ENCODE measurements at regions not wholly inside any gene's neighbourhood (a gene's known extent, or its start where the extent isn't known, plus 50 kb on each side); places are given as distances from the start of the nearest gene placed in this dataset.

GRCh38 chr5:18305288-18305924 is 671.1 kb downstream of the TAF11L14 start:
- DNase-seq (ENCODE audit: low read depth in 4 of 4, low spot score in 3 of 4), result peak in 1 of 4 donors; percentile 14

- DNase-seq (ENCODE audit: low read depth in 4 of 4, low spot score in 3 of 4), result no peak
These were observed 677.0 kb downstream of the TAF11L14 start for GRCh38 chr5:18311266-18311665.

- DNase-seq (ENCODE audit: low read depth in 4 of 4, low spot score in 3 of 4), result no peak
These were observed 677.8 kb downstream of the TAF11L14 start for GRCh38 chr5:18312016-18312415.

GRCh38 chr5:18314192-18314778 is 680.0 kb downstream of the TAF11L14 start:
- DNase-seq (ENCODE audit: low read depth in 4 of 4, low spot score in 3 of 4), result peak in 1 of 4 donors; percentile 3

GRCh38 chr5:18321262-18321942 is 687.1 kb downstream of the TAF11L14 start:
- DNase-seq (ENCODE audit: low read depth in 4 of 4, low spot score in 3 of 4), result no peak

- DNase-seq (ENCODE audit: low read depth in 4 of 4, low spot score in 3 of 4), result no peak
These were observed 689.6 kb downstream of the TAF11L14 start for GRCh38 chr5:18323891-18324290.

- DNase-seq (ENCODE audit: low read depth in 4 of 4, low spot score in 3 of 4), result no peak
These were observed 691.2 kb downstream of the TAF11L14 start for GRCh38 chr5:18325431-18325830.

GRCh38 chr5:18329328-18329727 is 695.1 kb downstream of the TAF11L14 start:
- peak in 3 of 4 donors; percentile 31 to 46 (median 33) for DNase-seq (ENCODE audit: low read depth in 4 of 4, low spot score in 3 of 4)

- no peak for DNase-seq (ENCODE audit: low read depth in 4 of 4, low spot score in 3 of 4)
These were observed 699.6 kb downstream of the TAF11L14 start for GRCh38 chr5:18333841-18334240.

- DNase-seq (ENCODE audit: low read depth in 4 of 4, low spot score in 3 of 4), result peak in 1 of 4 donors; percentile 3
These were observed 700.7 kb downstream of the TAF11L14 start for GRCh38 chr5:18334949-18335348.

GRCh38 chr5:18354828-18355227 is 720.6 kb downstream of the TAF11L14 start:
- no peak for DNase-seq (ENCODE audit: low read depth in 4 of 4, low spot score in 3 of 4)

GRCh38 chr5:18357486-18357885 is 723.2 kb downstream of the TAF11L14 start:
- no peak for DNase-seq (ENCODE audit: low read depth in 4 of 4, low spot score in 3 of 4)

- no peak for DNase-seq (ENCODE audit: low read depth in 4 of 4, low spot score in 3 of 4)
These were observed 732.0 kb downstream of the TAF11L14 start for GRCh38 chr5:18366234-18366633.

GRCh38 chr5:18370531-18370930 is 736.3 kb downstream of the TAF11L14 start:
- no peak for DNase-seq (ENCODE audit: low read depth in 4 of 4, low spot score in 3 of 4)

- DNase-seq (ENCODE audit: low read depth in 4 of 4, low spot score in 3 of 4), result no peak
These were observed 741.4 kb downstream of the TAF11L14 start for GRCh38 chr5:18375641-18376040.

- no peak for DNase-seq (ENCODE audit: low read depth in 4 of 4, low spot score in 3 of 4)
These were observed 743.8 kb downstream of the TAF11L14 start for GRCh38 chr5:18378066-18378465.

GRCh38 chr5:18379189-18379588 is 744.9 kb downstream of the TAF11L14 start:
- no peak for DNase-seq (ENCODE audit: low read depth in 4 of 4, low spot score in 3 of 4)

GRCh38 chr5:18380729-18381362 is 746.6 kb downstream of the TAF11L14 start:
- DNase-seq (ENCODE audit: low read depth in 4 of 4, low spot score in 3 of 4), result no peak

GRCh38 chr5:18393565-18394442 is 759.5 kb downstream of the TAF11L14 start:
- peak; percentile 37 to 63 (median 54) for DNase-seq (ENCODE audit: low read depth in 4 of 4, low spot score in 3 of 4)

GRCh38 chr5:18394443-18394804 is 760.2 kb downstream of the TAF11L14 start:
- DNase-seq (ENCODE audit: low read depth in 4 of 4, low spot score in 3 of 4), result no peak

Data from right renal pelvis (tissue), 4 donors.